HepG2 (cell line): ENCODE measurements at regions not wholly inside any gene's neighbourhood (a gene's known extent, or its start where the extent isn't known, plus 50 kb on each side); places are given as distances from the start of the nearest gene placed in this dataset.

Source experiments
- ATAC-seq: fragments of 200-7000 bp; cut with Tn5 transposase; 3 replicates; pipeline ENCODE4 v1.9.1; 2020; ENCODE audit warnings: mild to moderate bottlenecking, moderate library complexity
- BruUV-seq: library from RNA; stranded (reverse); fragments of 400-500 nt; replicated peaks from 2 replicates; lab custom pipeline; 2021; lab: Mats Ljungman, UMichigan
- CTCF ChIA-PET: fragments of 300-600 bp; formaldehyde crosslinking; extraction: SDS; loops from one replicate; lab custom pipeline; 2021; ENCODE audit warnings: low total read pairs, inconsistent platforms, low intra/inter-chr PET ratio; lab: Yijun Ruan, JAX
- POLR2A ChIA-PET: fragments of 350-600 bp; sonication (Branson Sonifier 250); formaldehyde crosslinking; loops from one replicate; lab custom pipeline; 2020; ENCODE audit warnings: antibody characterized with exemption, inconsistent platforms; lab: Yijun Ruan, JAX
- DNase-seq: peaks from one replicate; pipeline ENCODE4 v3.0.0-alpha.2; 2015; ENCODE audit warnings: low spot score
- FAIRE-seq: peaks from 3 replicates; lab custom pipeline; 2011; peaks lifted over from hg19 to GRCh38; lab: Jason Lieb, UNC
- H2AFZ ChIP-seq: one replicate; pipeline ENCODE4 v1.6.1; 2011; ENCODE audit warnings: low read length, inconsistent platforms
- H3K27ac ChIP-seq: fragments of 300-600 bp; 3 replicates; pipeline ENCODE4 v1.8.0; 2011; ENCODE audit warnings: mixed run types, mild to moderate bottlenecking, mixed read lengths, low read length, inconsistent platforms; ENCODE audit not compliant: insufficient read depth; ENCODE audit errors: extremely low read length
- H3K27me3 ChIP-seq, 2 experiments: fragments of 200-600 bp in 1 of 2; 2 replicates in 1 of 2; 3 replicates in 1 of 2; pipeline versions ENCODE4 v1.6.0 to v1.8.0; 2011; ENCODE audit warnings: low read length in 2 of 2, mild to moderate bottlenecking in 2 of 2, moderate library complexity in 2 of 2, inconsistent platforms in 1 of 2; ENCODE audit not compliant: insufficient read depth in 2 of 2, control insufficient read depth in 1 of 2
- H3K36me3 ChIP-seq, 2 experiments: fragments of 200-600 bp in 1 of 2; replicated peaks in 1 of 2; 2 replicates in 1 of 2; 3 replicates in 1 of 2; pipeline versions ENCODE4 v1.5.1 to v1.8.0; 2011; ENCODE audit warnings: low read length in 2 of 2, inconsistent platforms in 1 of 2; ENCODE audit not compliant: insufficient read depth in 2 of 2, control insufficient read depth in 1 of 2
- H3K4me1 ChIP-seq: 2 replicates; pipeline ENCODE4 v1.5.1; 2012; ENCODE audit warnings: low read length, inconsistent platforms; ENCODE audit not compliant: insufficient read depth
- H3K4me2 ChIP-seq: 2 replicates; pipeline ENCODE4 v1.6.0; 2011; ENCODE audit warnings: low read depth, low read length, inconsistent platforms
- H3K4me3 ChIP-seq, 3 experiments: fragments of 200-600 bp in 1 of 3; sonication (generic), shearing (Covaris generic) in 1 of 3; replicated peaks in 1 of 3; 2 replicates each; pipeline ENCODE4 v1.5.1; 2011 to 2016; ENCODE audit warnings: low read length in 3 of 3, inconsistent platforms in 2 of 3, low read depth in 2 of 3, mild to moderate bottlenecking in 2 of 3, control low read depth in 1 of 3, mixed read lengths in 1 of 3; ENCODE audit not compliant: insufficient read depth in 1 of 3
- H3K79me2 ChIP-seq: one replicate; pipeline ENCODE4 v1.6.1; 2011; ENCODE audit warnings: low read length, inconsistent platforms; ENCODE audit not compliant: insufficient read depth
- H3K9ac ChIP-seq: 2 replicates; pipeline ENCODE4 v1.6.0; 2011; ENCODE audit warnings: mild to moderate bottlenecking, low read depth, low read length, inconsistent platforms; ENCODE audit not compliant: insufficient read depth
- H3K9me3 ChIP-seq: 2 replicates; pipeline ENCODE4 v1.5.1; 2012; ENCODE audit warnings: mild to moderate bottlenecking, low read length
- H4K20me1 ChIP-seq: 2 replicates; pipeline ENCODE4 v1.6.0; 2011; ENCODE audit warnings: inconsistent platforms, mild to moderate bottlenecking, low read length, moderate library complexity; ENCODE audit not compliant: insufficient read depth
- CCAR2 ChIP-seq: fragments of 200-400 bp; formaldehyde crosslinking; optimal IDR thresholded peaks from 2 replicates; pipeline ENCODE3; 2018; ENCODE audit warnings: low read depth, mild to moderate bottlenecking, low read length, moderate library complexity
- KLF11 ChIP-seq: IDR thresholded peaks from 2 replicates; pipeline ENCODE4 v1.6.1; 2016; ENCODE audit warnings: missing compliant biosample characterization
- SIN3B ChIP-seq: fragments of 150-350 bp; IDR thresholded peaks from 2 replicates; pipeline ENCODE4 v1.6.1; 2014; ENCODE audit warnings: low read length
- SP140L ChIP-seq: sonication (generic); formaldehyde crosslinking; IDR thresholded peaks from 2 replicates; pipeline ENCODE4 v1.4.0; 2020; ENCODE audit warnings: missing genetic modification reagents, borderline replicate concordance
- TBX3 ChIP-seq: fragments of 450-650 bp; IDR thresholded peaks from 2 replicates; pipeline ENCODE4 v1.6.1; 2017; ENCODE audit warnings: antibody characterized with exemption, mild to moderate bottlenecking, inconsistent platforms, borderline replicate concordance
- YY1 ChIP-seq: IDR thresholded peaks from 2 replicates; pipeline ENCODE4 v1.6.1; 2011; ENCODE audit warnings: low read length, low read depth, moderate library complexity, mild to moderate bottlenecking; ENCODE audit not compliant: insufficient read depth, insufficient replicate concordance
- ZNF24 ChIP-seq: fragments of 450-650 bp; IDR thresholded peaks from 2 replicates; pipeline ENCODE4 v1.6.1; 2017; ENCODE audit warnings: antibody characterized with exemption, mild to moderate bottlenecking
- ZNF253 ChIP-seq: sonication (generic); formaldehyde crosslinking; IDR thresholded peaks from 2 replicates; pipeline ENCODE4 v1.8.0; 2022; ENCODE audit warnings: mild to moderate bottlenecking, missing genetic modification reagents, borderline replicate concordance
- ZNF652 ChIP-seq: IDR thresholded peaks from 2 replicates; pipeline ENCODE4 v1.6.1; 2016; ENCODE audit warnings: low read depth, borderline replicate concordance
- ZNF761 ChIP-seq: sonication (generic); formaldehyde crosslinking; conservative IDR thresholded peaks from 2 replicates; pipeline ENCODE4 v1.4.0; 2020; ENCODE audit warnings: mild to moderate bottlenecking, missing genetic modification reagents
- WGBS: methylation state at CpG from one replicate; pipeline ENCODE4 v1.1.6; 2017; ENCODE audit warnings: low lambda C conversion rate; 5-methylcytosine and 5-hydroxymethylcytosine counted together
- in situ Hi-C: cut with HindIII; loops from 2 replicates; pipeline ENCODE4 v1.10.0; 2017; ENCODE audit warnings: low pct_unique_long_range_greater_than_20kb; ENCODE audit not compliant: extremely low pct_ligation_motif_present
- intact Hi-C: fragments of 100-400 bp; cut with micrococcal nuclease; formaldehyde crosslinking; loops from one replicate; pipeline ENCODE4 v1.10.0; 2022; ENCODE audit not compliant: unreplicated experiment

GRCh38 chr10:8171008-8171407 is 116.5 kb downstream of the GATA3 start (continued):
- TF ChIP-seq ZNF652 (CRISPR knock-in tag) = no peak

- no peaks in the 10 kb centered on the region for H3K27me3 ChIP-seq
- H3K27ac ChIP-seq = no peak overlapping the region
- H2AFZ ChIP-seq = no peak overlapping the region
- H4K20me1 ChIP-seq = no peaks in the 10 kb centered on the region
- TF ChIP-seq TBX3 (no peak), ZNF253 (CRISPR knock-in tag) (no peak), ZNF761 (CRISPR knock-in tag) (no peak), ZNF24 (no peak), KLF11 (no peak), SIN3B (no peak), SP140L (CRISPR knock-in tag) (no peak), YY1 (no peak), CCAR2 (no peak)
- peaks cover 17% of the 10 kb centered on the region for H3K4me1 ChIP-seq
- WGBS = 77% methylated on average over 7 of the region's 7 CpGs
- no peak overlapping the region for H3K9ac ChIP-seq
- POLR2A ChIA-PET = no interaction called here
- H3K4me2 ChIP-seq = no peak overlapping the region
- H3K79me2 ChIP-seq = no peaks in the 10 kb centered on the region
- intact Hi-C loops (no loop called here), in situ Hi-C loops (no loop called here)
- CTCF ChIA-PET = no interaction called here
- no peak for FAIRE-seq
- no peak for DNase-seq
- ATAC-seq = no peak
- no peaks in the 10 kb centered on the region for H3K36me3 ChIP-seq
- H3K4me3 ChIP-seq = no peak overlapping the region
- BruUV-seq = no TSS peak
- peaks cover 9% of the 10 kb centered on the region for H3K9me3 ChIP-seq
Measured at GRCh38 chr10:8172604-8173003, 118.1 kb downstream of the GATA3 start.
